Heart left ventricle (tissue), 16 donors: ENCODE measurements at regions not wholly inside any gene's neighbourhood (a gene's known extent, or its start where the extent isn't known, plus 50 kb on each side); places are given as distances from the start of the nearest gene placed in this dataset.
"Not testable (repeated sequence)": the region's sequence is repeated elsewhere in the genome, so short reads cannot be mapped to it uniquely, and the experiment has no call there.

Experiments used
- ATAC-seq, 4 donors: fragments of 200-7000 bp; cut with Tn5 transposase; one replicate each; pipeline ENCODE4 v1.9.1; 2020 to 2022; ENCODE audit warnings: moderate library complexity in 4 of 4, mild to moderate bottlenecking in 3 of 4, moderate number of reproducible peaks in 1 of 4
- DNase-seq, 5 donors: peaks; one replicate each; pipeline ENCODE4 v3.0.0-alpha.2; 2020
- H3K27ac ChIP-seq, 12 donors: fragments of 200-600 bp; sonication (generic) in 4 of 12; one replicate each; pipeline versions ENCODE4 v1.5.0 to v1.8.0; 2016 to 2022; ENCODE audit warnings: mild to moderate bottlenecking in 2 of 12
- H3K27me3 ChIP-seq, 9 donors: fragments of 200-600 bp; sonication (generic) in 2 of 9; one replicate each; pipeline versions ENCODE4 v1.5.1 to v1.8.0; 2016 to 2022; ENCODE audit warnings: mild to moderate bottlenecking in 3 of 9
- H3K36me3 ChIP-seq, 9 donors: fragments of 200-600 bp; sonication (generic) in 2 of 9; one replicate each; pipeline versions ENCODE4 v1.5.0 to v1.8.0; 2018 to 2022; ENCODE audit warnings: mild to moderate bottlenecking in 2 of 9
- H3K4me1 ChIP-seq, 12 donors: fragments of 200-600 bp; sonication (generic) in 4 of 12; one replicate each; pipeline versions ENCODE4 v1.5.0 to v1.8.0; 2016 to 2022; ENCODE audit warnings: mild to moderate bottlenecking in 3 of 12
- H3K4me3 ChIP-seq, 12 donors: fragments of 200-600 bp; sonication (generic) in 4 of 12; one replicate each; pipeline versions ENCODE4 v1.5.0 to v1.8.0; 2017 to 2022; ENCODE audit warnings: mild to moderate bottlenecking in 9 of 12, moderate library complexity in 4 of 12
- H3K9me3 ChIP-seq, 12 donors: fragments of 200-600 bp; sonication (generic) in 4 of 12; one replicate each; pipeline versions ENCODE4 v1.5.0 to v1.8.0; 2016 to 2022; ENCODE audit warnings: mild to moderate bottlenecking in 1 of 12
- POLR2A ChIP-seq, 2 donors: fragments of 450-650 bp; IDR thresholded peaks; one replicate each; pipeline ENCODE4 v1.6.1; 2017; ENCODE audit warnings: antibody characterized with exemption in 2 of 2, mild to moderate bottlenecking in 2 of 2, moderate library complexity in 2 of 2
- WGBS, 4 donors: extraction: QIAGEN DNeasy Blood & Tissue Kit in 2 of 4; methylation state at CpG; one replicate each; pipeline versions ENCODE4 v1.1.5 to v1.1.7; 2013 to 2018; 5-methylcytosine and 5-hydroxymethylcytosine counted together
- intact Hi-C, 10 donors: fragments of 100-400 bp; cut with DNase I; formaldehyde crosslinking; loops; one replicate each; pipeline versions ENCODE4 v1.11.1 to v1.14.2; 2022
- TF ChIP-seq, protein P1 (sequence below), 12 donors: fragments of 200-600 bp; sonication (generic) in 4 of 12; IDR thresholded peaks; one replicate each; pipeline versions ENCODE4 v1.5.0 to v1.8.0; 2018 to 2022; ENCODE audit warnings: antibody characterized with exemption in 12 of 12, mild to moderate bottlenecking in 5 of 12
- donor health status: ischemic (EF 13 %, LVEDD 7.1; RV severe dilation, severe dysfunction).
- donor health status: healthy with polysubstance abuse.
- donor health status: DM: no; HTN: yes; CAD: no.
- donor health status: DM: no; HTN: no; CAD: no.
- donor health status: ischemic (EF 25% LVEDD 6.9; RV normal size, moderate dysfunction).
- donor health status: ischemic (EF 25% LVEDD 5.7; RV mildly dilated, moderate dysfunction).
- donor health status: healthy.
- donor health status: DM: yes; HTN: yes; CAD: no.
- donor health status: ischemic (EF 35%, LVEDD 5.7; RV mildly dilated, moderate dysfunction).
- donor health status: nonischemic (EF 11% LVEDD 7.7; RV severe dilation, severe dysfunction).
- donor health status: DM: yes; HTN: yes; CAD: no.
- donor health status: PGD.
- donor health status: ischemic (EF 29% LVEDD 5.4; RV normal size, mild dysfunction).
- donor health status: nonischemic (EF 23%, LVEDD 6.1; RV moderate dilation, normal function).

DNA sequence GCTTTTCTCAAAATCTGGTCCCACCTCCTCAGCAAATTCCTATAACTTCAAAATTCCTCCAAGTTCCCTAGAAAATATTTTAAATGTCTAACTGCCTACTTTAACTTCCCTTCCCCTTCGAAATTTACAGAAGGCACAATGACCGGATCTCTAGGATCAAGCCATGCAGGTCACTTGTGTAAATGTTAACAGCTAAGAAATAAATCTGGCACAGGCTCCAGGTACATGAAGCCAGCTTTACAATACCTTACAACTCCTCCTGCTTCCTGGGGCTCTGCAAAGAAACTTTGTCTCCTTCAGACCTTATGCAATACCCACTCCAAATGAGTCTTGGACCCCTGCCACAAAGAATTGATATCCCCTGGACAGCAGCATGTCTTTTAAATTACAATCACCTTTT lies 1164.2 kb downstream of the BRINP3 start:
- no peaks in the 10 kb centered on the region for H3K36me3 ChIP-seq

DNA sequence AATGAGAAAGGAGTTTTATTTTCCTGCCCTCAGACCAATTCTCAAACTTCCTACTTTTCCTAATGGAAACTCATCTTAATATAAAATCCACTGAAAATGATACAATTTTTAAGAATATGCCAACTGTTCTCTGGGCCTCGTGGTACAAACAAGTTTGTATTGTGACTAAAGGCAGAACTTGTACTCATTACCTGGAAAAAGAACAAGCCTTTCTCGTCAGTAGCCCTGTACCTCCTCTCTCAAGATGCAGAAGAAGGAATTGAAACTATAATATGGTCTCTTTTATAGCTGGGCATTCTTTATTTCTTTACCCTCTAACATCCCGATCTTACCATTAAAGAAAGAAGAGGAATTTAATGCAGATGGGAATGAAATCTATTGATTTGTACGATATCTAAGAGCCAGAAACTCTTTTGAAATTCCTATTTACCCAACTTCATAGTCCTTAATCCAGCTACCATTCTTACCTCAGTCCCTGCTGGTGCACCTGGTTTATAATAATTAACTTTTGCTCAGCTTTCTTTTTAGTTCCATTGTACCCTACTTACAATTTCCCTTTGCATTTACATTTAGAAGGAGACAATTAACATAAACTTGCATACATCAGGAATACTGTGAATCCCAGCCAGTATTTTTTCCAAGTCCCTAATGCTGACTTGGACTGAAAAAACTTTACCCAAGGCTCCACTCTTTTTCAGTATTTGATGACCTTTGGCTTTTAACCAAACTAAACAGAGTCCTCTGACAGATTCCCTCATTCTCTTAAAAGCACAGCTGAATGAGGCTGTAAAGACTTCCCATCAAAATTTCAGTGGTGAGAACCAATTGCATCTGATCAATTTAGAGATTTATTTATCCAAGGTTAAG lies 1162.4 kb downstream of the BRINP3 start:
- H3K36me3 ChIP-seq: no peaks in the 10 kb centered on the region
- no peak for DNase-seq
- 65 to 78% (median 73%) methylated on average over 4 of the region's 4 CpGs for WGBS, 4 donors
- no peak for TF ChIP-seq POLR2A (IDR thresholded peaks at IDR 0.05)
- TF ChIP-seq, protein P1, sequence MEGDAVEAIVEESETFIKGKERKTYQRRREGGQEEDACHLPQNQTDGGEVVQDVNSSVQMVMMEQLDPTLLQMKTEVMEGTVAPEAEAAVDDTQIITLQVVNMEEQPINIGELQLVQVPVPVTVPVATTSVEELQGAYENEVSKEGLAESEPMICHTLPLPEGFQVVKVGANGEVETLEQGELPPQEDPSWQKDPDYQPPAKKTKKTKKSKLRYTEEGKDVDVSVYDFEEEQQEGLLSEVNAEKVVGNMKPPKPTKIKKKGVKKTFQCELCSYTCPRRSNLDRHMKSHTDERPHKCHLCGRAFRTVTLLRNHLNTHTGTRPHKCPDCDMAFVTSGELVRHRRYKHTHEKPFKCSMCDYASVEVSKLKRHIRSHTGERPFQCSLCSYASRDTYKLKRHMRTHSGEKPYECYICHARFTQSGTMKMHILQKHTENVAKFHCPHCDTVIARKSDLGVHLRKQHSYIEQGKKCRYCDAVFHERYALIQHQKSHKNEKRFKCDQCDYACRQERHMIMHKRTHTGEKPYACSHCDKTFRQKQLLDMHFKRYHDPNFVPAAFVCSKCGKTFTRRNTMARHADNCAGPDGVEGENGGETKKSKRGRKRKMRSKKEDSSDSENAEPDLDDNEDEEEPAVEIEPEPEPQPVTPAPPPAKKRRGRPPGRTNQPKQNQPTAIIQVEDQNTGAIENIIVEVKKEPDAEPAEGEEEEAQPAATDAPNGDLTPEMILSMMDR (IDR thresholded peaks at IDR 0.05): no peak
- H3K4me1 ChIP-seq: no peaks in the 10 kb centered on the region
- no peak for ATAC-seq
- no peak overlapping the region for H3K4me3 ChIP-seq
- no peak overlapping the region for H3K27ac ChIP-seq
- H3K27me3 ChIP-seq: no peaks in the 10 kb centered on the region
- intact Hi-C loops: no loop called here
- H3K9me3 ChIP-seq: peaks cover 0 to 32% (median 0%) of the 10 kb centered on the region in 12 donors

More for the DNA sequence above, 1164.2 kb downstream of the BRINP3 start:
- Histone ChIP-seq H3K4me1 (no peaks in the 10 kb centered on the region), H3K9me3 (peaks cover 0 to 19% (median 0%) of the 10 kb centered on the region in 12 donors), H3K4me3 (no peak overlapping the region), H3K27me3 (no peaks in the 10 kb centered on the region), H3K27ac (no peak overlapping the region)
- intact Hi-C loops: no loop called here
- no peak for DNase-seq
- 60 to 76% (median 70%) methylated on average over 2 of the region's 2 CpGs for WGBS, 4 donors
- TF ChIP-seq, protein P1 (IDR thresholded peaks at IDR 0.05): no peak
- no peak for TF ChIP-seq POLR2A (IDR thresholded peaks at IDR 0.05)
- ATAC-seq: no peak

DNA sequence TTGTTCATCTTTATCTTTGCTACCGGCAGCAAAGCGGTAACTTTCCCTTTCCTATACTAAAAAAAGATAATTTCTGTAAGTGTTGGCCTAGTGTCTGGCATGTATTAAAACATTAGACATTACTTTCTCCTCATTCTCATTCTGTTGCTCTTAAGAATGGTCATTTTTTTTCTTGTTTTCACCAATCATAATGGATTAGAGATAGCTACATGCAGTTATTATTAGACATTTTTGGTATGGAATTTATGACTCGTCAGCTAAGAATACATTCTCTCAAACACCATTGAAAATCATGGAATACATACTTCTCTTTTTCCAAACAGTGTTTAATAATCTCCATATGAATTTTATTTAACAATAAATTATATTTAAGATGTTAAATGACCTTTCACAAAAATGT lies 1154.6 kb downstream of the BRINP3 start:
- WGBS, 4 donors: 54 to 59% (median 57%) methylated on average over 3 of the region's 3 CpGs
- intact Hi-C loops: no loop called here
- Histone ChIP-seq H3K4me3 (no peak overlapping the region), H3K36me3 (no peaks in the 10 kb centered on the region), H3K27ac (no peak overlapping the region), H3K4me1 (no peaks in the 10 kb centered on the region), H3K27me3 (no peaks in the 10 kb centered on the region), H3K9me3 (peaks cover 0 to 18% (median 0%) of the 10 kb centered on the region in 12 donors)
- DNase-seq: no peak
- TF ChIP-seq, protein P1 (IDR thresholded peaks at IDR 0.05): no peak
- TF ChIP-seq POLR2A (IDR thresholded peaks at IDR 0.05): no peak
- ATAC-seq: no peak

DNA sequence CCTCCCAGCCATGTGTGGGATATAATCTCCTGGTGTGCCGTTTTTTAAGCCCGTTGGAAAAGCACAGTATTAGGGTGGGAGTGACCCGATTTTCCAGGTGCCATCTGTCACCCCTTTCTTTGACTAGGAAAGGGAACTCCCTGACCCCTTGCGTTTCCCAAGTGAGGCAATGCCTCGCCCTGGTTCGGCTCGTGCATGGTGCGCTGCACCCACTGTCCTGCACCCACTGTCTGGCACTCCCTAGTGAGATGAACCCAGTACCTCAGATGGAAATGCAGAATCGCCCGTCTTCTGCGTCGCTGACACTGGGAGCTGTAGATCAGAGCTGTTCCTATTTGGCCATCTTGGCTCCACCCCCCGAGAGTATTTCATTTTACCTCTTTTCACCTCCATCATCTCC lies 1146.6 kb downstream of the BRINP3 start:
- H3K27me3 ChIP-seq, H3K4me3 ChIP-seq, H3K36me3 ChIP-seq, DNase-seq, H3K9me3 ChIP-seq, ATAC-seq, H3K27ac ChIP-seq, H3K4me1 ChIP-seq, intact Hi-C loops: not testable (repeated sequence)
- 76 to 80% (median 78%) methylated on average over 12 to 13 of the region's 13 CpGs for WGBS, 4 donors
